ENCODE measurements at regions not wholly inside any gene's neighbourhood (a gene's known extent, or its start where the extent isn't known, plus 50 kb on each side); places are given as distances from the start of the nearest gene placed in this dataset.

- no peak for DNase-seq
Measured at GRCh38 chr1:227370533-227371254, 52.4 kb upstream of the CDC42BPA start.

- DNase-seq, result no peak
Measured at GRCh38 chr1:227369102-227369760, 50.9 kb upstream of the CDC42BPA start.

All from activated effector memory CD4-positive, alpha-beta T cell treated with anti-CD3 and anti-CD28 coated beads, Interleukin-2, amount 50 U/mL, for 16 hours (primary cell).